HEK293T (cell line): ENCODE measurements at regions not wholly inside any gene's neighbourhood (a gene's known extent, or its start where the extent isn't known, plus 50 kb on each side); places are given as distances from the start of the nearest gene placed in this dataset.

ENCODE experiments used
- CTCF ChIA-PET: fragments of 350-600 bp; formaldehyde crosslinking; extraction: SDS; loops from one replicate; lab custom pipeline; 2021; ENCODE audit warnings: antibody characterized with exemption, inconsistent platforms; lab: Yijun Ruan, JAX
- POLR2A ChIA-PET: fragments of 350-600 bp; formaldehyde crosslinking; extraction: SDS; loops from one replicate; lab custom pipeline; 2020; ENCODE audit warnings: antibody characterized with exemption, inconsistent platforms; lab: Yijun Ruan, JAX
- DNase-seq: peaks from one replicate; pipeline ENCODE4 v3.0.0; 2012; ENCODE audit warnings: mixed read lengths; ENCODE audit errors: extremely low spot score
- ARNT ChIP-seq: fragments of 450-650 bp; IDR thresholded peaks from 2 replicates; pipeline ENCODE4 v1.6.1; 2017; ENCODE audit warnings: mild to moderate bottlenecking
- BHLHE40 ChIP-seq: fragments of 450-650 bp; IDR thresholded peaks from 2 replicates; pipeline ENCODE4 v1.6.1; 2016; ENCODE audit warnings: mild to moderate bottlenecking, moderate library complexity, borderline replicate concordance
- CTBP1 ChIP-seq: fragments of 450-650 bp; IDR thresholded peaks from 2 replicates; pipeline ENCODE4 v1.6.1; 2016; ENCODE audit warnings: borderline replicate concordance
- ELF4 ChIP-seq: fragments of 450-650 bp; IDR thresholded peaks from 2 replicates; pipeline ENCODE4 v1.6.1; 2017; ENCODE audit warnings: antibody characterized with exemption
- FOXA1 ChIP-seq: fragments of 450-650 bp; IDR thresholded peaks from 2 replicates; pipeline ENCODE4 v1.6.1; 2016; ENCODE audit warnings: mild to moderate bottlenecking
- FOXK2 ChIP-seq: fragments of 450-650 bp; IDR thresholded peaks from 2 replicates; pipeline ENCODE4 v1.6.1; 2016; ENCODE audit warnings: mild to moderate bottlenecking
- FOXM1 ChIP-seq: fragments of 450-650 bp; IDR thresholded peaks from 2 replicates; pipeline ENCODE4 v1.6.1; 2017; ENCODE audit warnings: mild to moderate bottlenecking, borderline replicate concordance
- HDGF ChIP-seq: fragments of 450-650 bp; IDR thresholded peaks from 2 replicates; pipeline ENCODE4 v1.6.1; 2017; ENCODE audit warnings: antibody characterized with exemption, borderline replicate concordance
- L3MBTL2 ChIP-seq: fragments of 450-650 bp; conservative IDR thresholded peaks from 2 replicates; pipeline ENCODE4 v1.6.1; 2016; ENCODE audit warnings: mild to moderate bottlenecking
- LEF1 ChIP-seq: fragments of 450-650 bp; IDR thresholded peaks from 2 replicates; pipeline ENCODE4 v1.6.1; 2017; ENCODE audit warnings: mild to moderate bottlenecking, borderline replicate concordance
- NFRKB ChIP-seq: fragments of 450-650 bp; IDR thresholded peaks from 2 replicates; pipeline ENCODE4 v1.6.1; 2016; ENCODE audit warnings: mild to moderate bottlenecking, moderate library complexity
- PKNOX1 ChIP-seq: fragments of 450-650 bp; IDR thresholded peaks from 2 replicates; pipeline ENCODE4 v1.6.1; 2016
- SP1 ChIP-seq: fragments of 450-650 bp; IDR thresholded peaks from 2 replicates; pipeline ENCODE4 v1.6.1; 2017
- SUZ12 ChIP-seq: fragments of 450-650 bp; IDR thresholded peaks from 2 replicates; pipeline ENCODE4 v1.6.1; 2016; ENCODE audit warnings: mild to moderate bottlenecking
- TARDBP ChIP-seq: fragments of 450-650 bp; IDR thresholded peaks from 2 replicates; pipeline ENCODE4 v1.6.1; 2016
- ZNF384 ChIP-seq: fragments of 450-650 bp; IDR thresholded peaks from 2 replicates; pipeline ENCODE4 v1.6.1; 2016

- POLR2A ChIA-PET: no interaction called here
- CTCF ChIA-PET: no interaction called here
- TF ChIP-seq ELF4 (no peak), ARNT (no peak), SUZ12 (no peak), ZNF384 (no peak), SP1 (no peak), BHLHE40 (no peak), PKNOX1 (no peak), TARDBP (no peak), NFRKB (no peak)
- no peak for DNase-seq
Measured at GRCh38 chr9:29969408-29969807, 2396.1 kb upstream of the C9orf72 start.

- POLR2A ChIA-PET: no interaction called here
- CTCF ChIA-PET: no interaction called here
- no peak for DNase-seq
- TF ChIP-seq TARDBP: no peak
- no peak for TF ChIP-seq ELF4
- no peak for TF ChIP-seq FOXM1
- TF ChIP-seq SUZ12: no peak
- no peak for TF ChIP-seq LEF1
- TF ChIP-seq CTBP1: no peak
- TF ChIP-seq ARNT: no peak
- TF ChIP-seq ZNF384: no peak
- TF ChIP-seq BHLHE40: no peak
- TF ChIP-seq HDGF: no peak
- no peak for TF ChIP-seq L3MBTL2
- no peak for TF ChIP-seq FOXA1
- TF ChIP-seq SP1: no peak
- TF ChIP-seq NFRKB: no peak
Measured at GRCh38 chr9:29969856-29970647, 2396.8 kb upstream of the C9orf72 start.

GRCh38 chr9:29974197-29974596 lies 2400.9 kb upstream of the C9orf72 start:
- no peak for DNase-seq
- ChIA-PET POLR2A (no interaction called here), CTCF (no interaction called here)
- TF ChIP-seq LEF1 (no peak), SUZ12 (no peak)

GRCh38 chr9:29976981-29977380 lies 2403.7 kb upstream of the C9orf72 start:
- no peak for DNase-seq
- TF ChIP-seq SP1: no peak
- TF ChIP-seq LEF1: no peak
- no peak for TF ChIP-seq SUZ12
- TF ChIP-seq CTBP1: no peak
- TF ChIP-seq ARNT: no peak
- TF ChIP-seq FOXK2: no peak
- no peak for TF ChIP-seq ELF4
- no peak for TF ChIP-seq FOXM1
- no peak for TF ChIP-seq TARDBP
- no peak for TF ChIP-seq L3MBTL2
- TF ChIP-seq HDGF: no peak
- no peak for TF ChIP-seq FOXA1
- TF ChIP-seq ZNF384: no peak
- CTCF ChIA-PET: no interaction called here
- POLR2A ChIA-PET: no interaction called here

- no peak for DNase-seq
- CTCF ChIA-PET: no interaction called here
- TF ChIP-seq HDGF: no peak
- no peak for TF ChIP-seq SUZ12
- POLR2A ChIA-PET: no interaction called here
Measured at GRCh38 chr9:29981013-29981412, 2403.4 kb upstream of the ACO1 start.

- ChIA-PET CTCF (no interaction called here), POLR2A (no interaction called here)
- DNase-seq: no peak
- TF ChIP-seq FOXK2: no peak
Measured at GRCh38 chr9:29999645-30000044, 2384.8 kb upstream of the ACO1 start.

GRCh38 chr9:30010691-30011090 lies 2373.8 kb upstream of the ACO1 start:
- ChIA-PET POLR2A (no interaction called here), CTCF (no interaction called here)
- no peak for DNase-seq
- TF ChIP-seq NFRKB (no peak), TARDBP (no peak), FOXK2 (no peak), HDGF (no peak), FOXM1 (no peak)

GRCh38 chr9:30012622-30013021 lies 2371.8 kb upstream of the ACO1 start:
- ChIA-PET CTCF (no interaction called here), POLR2A (no interaction called here)
- TF ChIP-seq SUZ12: no peak
- no peak for TF ChIP-seq ARNT
- TF ChIP-seq FOXM1: no peak
- TF ChIP-seq NFRKB: no peak
- TF ChIP-seq FOXK2: no peak
- no peak for TF ChIP-seq ZNF384
- TF ChIP-seq ELF4: no peak
- TF ChIP-seq LEF1: no peak
- no peak for TF ChIP-seq L3MBTL2
- TF ChIP-seq SP1: no peak
- TF ChIP-seq HDGF: no peak
- TF ChIP-seq BHLHE40: no peak
- TF ChIP-seq FOXA1: no peak
- no peak for TF ChIP-seq PKNOX1
- no peak for TF ChIP-seq CTBP1
- no peak for TF ChIP-seq TARDBP
- DNase-seq: no peak
